Liver (tissue), 3 donors: ENCODE measurements at regions not wholly inside any gene's neighbourhood (a gene's known extent, or its start where the extent isn't known, plus 50 kb on each side); places are given as distances from the start of the nearest gene placed in this dataset.

ENCODE experiments used
- CTCF ChIP-seq: fragments of 150-350 bp; IDR thresholded peaks from 2 replicates; pipeline ENCODE4 v1.5.1; 2017; ENCODE audit warnings: improper control_type of control experiment, low read depth, low read length; ENCODE audit not compliant: missing input control
- FOXA1 ChIP-seq: IDR thresholded peaks from 2 replicates; pipeline ENCODE4 v1.6.1; 2016; ENCODE audit warnings: antibody characterized with exemption
- GABPA ChIP-seq, 2 donors: IDR thresholded peaks in 1 of 2; conservative IDR thresholded peaks in 1 of 2; 2 replicates each; pipeline ENCODE4 v1.6.1; 2016; ENCODE audit warnings: antibody characterized with exemption in 2 of 2, mild to moderate bottlenecking in 1 of 2, moderate library complexity in 1 of 2
- JUND ChIP-seq, 2 donors: IDR thresholded peaks; 2 replicates each; pipeline ENCODE4 v1.6.1; 2016; ENCODE audit warnings: antibody characterized with exemption in 2 of 2
- MAX ChIP-seq: IDR thresholded peaks from 2 replicates; pipeline ENCODE4 v1.6.1; 2016; ENCODE audit warnings: antibody characterized with exemption
- NR2F2 ChIP-seq: IDR thresholded peaks from 2 replicates; pipeline ENCODE4 v1.6.1; 2016; ENCODE audit warnings: antibody characterized with exemption
- REST ChIP-seq: IDR thresholded peaks from 2 replicates; pipeline ENCODE4 v1.6.1; 2016; ENCODE audit warnings: antibody characterized with exemption, mild to moderate bottlenecking
- RXRA ChIP-seq, 2 donors: IDR thresholded peaks; 2 replicates each; pipeline ENCODE4 v1.6.1; 2017 to 2018; ENCODE audit warnings: antibody characterized with exemption in 2 of 2, mild to moderate bottlenecking in 1 of 2
- SP1 ChIP-seq: IDR thresholded peaks from 2 replicates; pipeline ENCODE4 v1.6.1; 2018; ENCODE audit warnings: antibody characterized with exemption, mild to moderate bottlenecking
- TAF1 ChIP-seq: conservative IDR thresholded peaks from 2 replicates; pipeline ENCODE4 v1.6.1; 2016; ENCODE audit warnings: antibody characterized with exemption, mild to moderate bottlenecking
- YY1 ChIP-seq: IDR thresholded peaks from 2 replicates; pipeline ENCODE4 v1.6.1; 2016; ENCODE audit warnings: antibody characterized with exemption, mild to moderate bottlenecking
- donor health status: healthy.
- donor health status: healthy.

- TF ChIP-seq YY1, result no peak
- TF ChIP-seq CTCF, result no peak
- TF ChIP-seq REST, result no peak
- TF ChIP-seq NR2F2, result no peak
- TF ChIP-seq MAX, result no peak
- TF ChIP-seq FOXA1, result no peak
- TF ChIP-seq SP1, result no peak
- no peak for TF ChIP-seq TAF1
- TF ChIP-seq GABPA (IDR thresholded peaks at IDR 0.05 in 1 of 2, conservative IDR thresholded peaks at IDR 0.05 in 1 of 2), result no peak
- no peak for TF ChIP-seq RXRA (IDR thresholded peaks at IDR 0.05)
- no peak for TF ChIP-seq JUND (IDR thresholded peaks at IDR 0.05)
These were observed 136.7 kb downstream of the ZDHHC20 start for GRCh38 chr13:21322327-21322965.
